GM12878 (cell line): ENCODE measurements at regions not wholly inside any gene's neighbourhood (a gene's known extent, or its start where the extent isn't known, plus 50 kb on each side); places are given as distances from the start of the nearest gene placed in this dataset.

ENCODE experiments used
- ATAC-seq: fragments of 200-7000 bp; cut with Tn5 transposase; 3 replicates; pipeline ENCODE4 v1.9.1; 2020; ENCODE audit warnings: mild to moderate bottlenecking, moderate library complexity
- BruUV-seq: library from RNA; stranded (reverse); fragments of 400-500 nt; replicated peaks from 2 replicates; lab custom pipeline; 2021; lab: Mats Ljungman, UMichigan
- CTCF ChIA-PET: fragments of 300-600 bp; sonication (Branson Sonifier 250); formaldehyde crosslinking; extraction: SDS; loops from one replicate; lab custom pipeline; 2021; ENCODE audit warnings: inconsistent platforms; lab: Yijun Ruan, JAX
- POLR2A ChIA-PET: fragments of 350-600 bp; formaldehyde crosslinking; extraction: SDS; loops from one replicate; lab custom pipeline; 2021; ENCODE audit warnings: inconsistent platforms; lab: Charles Lee
- RAD21 ChIA-PET: fragments of 300-600 bp; sonication (Branson Sonifier 250); formaldehyde crosslinking; loops from one replicate; lab custom pipeline; 2023; ENCODE audit warnings: antibody characterized with exemption; ENCODE audit not compliant: unreplicated experiment; lab: Charles Lee
- SMC1A ChIA-PET: fragments of 300-600 bp; sonication (Branson Sonifier 250); formaldehyde crosslinking; loops from one replicate; lab custom pipeline; 2023; ENCODE audit not compliant: unreplicated experiment, uncharacterized antibody; lab: Charles Lee
- DNase-seq: peaks from one replicate; pipeline ENCODE4 v3.0.0-alpha.2; 2011; ENCODE audit warnings: low read depth, low spot score
- FAIRE-seq: peaks from 3 replicates; lab custom pipeline; 2011; peaks lifted over from hg19 to GRCh38; lab: Jason Lieb, UNC
- H2AFZ ChIP-seq: 2 replicates; pipeline ENCODE4 v1.6.0; 2011; ENCODE audit warnings: low read depth, low read length, control low read depth; ENCODE audit not compliant: control insufficient read depth
- H3K27ac ChIP-seq: 2 replicates; pipeline ENCODE4 v1.5.1; 2011; ENCODE audit warnings: control low read depth; ENCODE audit not compliant: control insufficient read depth, insufficient read depth
- H3K27me3 ChIP-seq, 2 experiments: replicated peaks in 1 of 2; 2 replicates each; pipeline versions ENCODE4 v1.6.0 to v1.6.1; 2011; ENCODE audit warnings: low read length in 1 of 2; ENCODE audit not compliant: control insufficient read depth in 2 of 2, insufficient read depth in 2 of 2
- H3K36me3 ChIP-seq, 2 experiments: 2 replicates each; pipeline ENCODE4 v1.5.1; 2011; ENCODE audit warnings: low read length in 1 of 2; ENCODE audit not compliant: control insufficient read depth in 2 of 2, insufficient read depth in 2 of 2
- H3K4me1 ChIP-seq: 2 replicates; pipeline ENCODE4 v1.6.1; 2011; ENCODE audit warnings: mild to moderate bottlenecking, low read length, moderate library complexity, mixed read lengths; ENCODE audit not compliant: control insufficient read depth, insufficient read depth
- H3K4me2 ChIP-seq: 2 replicates; pipeline ENCODE4 v1.6.0; 2011; ENCODE audit warnings: control low read depth; ENCODE audit not compliant: control insufficient read depth, insufficient read depth
- H3K4me3 ChIP-seq: fragments of 200-600 bp; sonication (generic); 2 replicates; pipeline ENCODE4 v1.5.1; 2016
- H3K79me2 ChIP-seq: 2 replicates; pipeline ENCODE4 v1.6.0; 2011; ENCODE audit warnings: low read length; ENCODE audit not compliant: control insufficient read depth, insufficient read depth
- H3K9ac ChIP-seq: 2 replicates; pipeline ENCODE4 v1.8.0; 2011; ENCODE audit warnings: low read length, control low read depth, mixed read lengths; ENCODE audit not compliant: control insufficient read depth, insufficient read depth
- H3K9me3 ChIP-seq: replicated peaks from 3 replicates; pipeline ENCODE4 v1.5.1; 2011; ENCODE audit warnings: mild to moderate bottlenecking, low read length; ENCODE audit not compliant: control insufficient read depth, insufficient read depth
- H4K20me1 ChIP-seq: 2 replicates; pipeline ENCODE4 v1.6.0; 2011; ENCODE audit not compliant: control insufficient read depth, insufficient read depth
- BCL3 ChIP-seq: IDR thresholded peaks from 2 replicates; pipeline ENCODE4 v1.6.1; 2011; ENCODE audit warnings: borderline replicate concordance, low read depth, mild to moderate bottlenecking, moderate library complexity, low read length; ENCODE audit not compliant: insufficient read depth, poor library complexity, severe bottlenecking
- EED ChIP-seq: sonication (generic); IDR thresholded peaks from 2 replicates; pipeline ENCODE4 v1.6.1; 2016; ENCODE audit warnings: antibody characterized with exemption, low read depth
- ELK1 ChIP-seq: IDR thresholded peaks from 2 replicates; pipeline ENCODE4 v1.6.1; 2012; ENCODE audit warnings: low read depth, low read length, improper control_type of control experiment
- EZH2 ChIP-seq: IDR thresholded peaks from 2 replicates; pipeline ENCODE4 v1.6.1; 2012; ENCODE audit warnings: low read depth, mild to moderate bottlenecking, control low read depth, inconsistent platforms, low read length, borderline replicate concordance; ENCODE audit not compliant: control insufficient read depth
- JUND ChIP-seq: IDR thresholded peaks from 2 replicates; pipeline ENCODE4 v1.6.1; 2012; ENCODE audit warnings: low read depth, mild to moderate bottlenecking, low read length, improper control_type of control experiment, moderate library complexity
- LARP7 ChIP-seq: fragments of 450-650 bp; IDR thresholded peaks from 2 replicates; pipeline ENCODE4 v1.6.1; 2017; ENCODE audit warnings: mild to moderate bottlenecking
- NFIC ChIP-seq: IDR thresholded peaks from 2 replicates; pipeline ENCODE4 v1.6.1; 2012; ENCODE audit warnings: low read depth, mild to moderate bottlenecking, inconsistent platforms, low read length, moderate library complexity
- NKRF ChIP-seq: fragments of 450-650 bp; conservative IDR thresholded peaks from 2 replicates; pipeline ENCODE4 v1.6.1; 2017; ENCODE audit warnings: mild to moderate bottlenecking, moderate library complexity
- NR2F1 ChIP-seq: fragments of 450-650 bp; conservative IDR thresholded peaks from 2 replicates; pipeline ENCODE4 v1.6.1; 2017; ENCODE audit warnings: mild to moderate bottlenecking
- NRF1 ChIP-seq: conservative IDR thresholded peaks from 2 replicates; pipeline ENCODE4 v1.6.1; 2011; ENCODE audit warnings: mild to moderate bottlenecking, low read depth, low read length, improper control_type of control experiment
- RAD51 ChIP-seq: fragments of 450-650 bp; IDR thresholded peaks from 2 replicates; pipeline ENCODE4 v1.6.1; 2016; ENCODE audit warnings: moderate library complexity, mild to moderate bottlenecking, inconsistent platforms
- RELA ChIP-seq: fragments of 450-650 bp; IDR thresholded peaks from 2 replicates; pipeline ENCODE4 v1.8.0; 2014; ENCODE audit warnings: borderline replicate concordance; ENCODE audit not compliant: partially characterized antibody
- ZBTB4 ChIP-seq: fragments of 450-650 bp; formaldehyde crosslinking; IDR thresholded peaks from 2 replicates; pipeline ENCODE4 v1.4.0; 2022; ENCODE audit warnings: mild to moderate bottlenecking, moderate library complexity
- ZNF274 ChIP-seq: IDR thresholded peaks from one replicate; pipeline ENCODE4 v1.8.0; 2011; ENCODE audit not compliant: insufficient read length, insufficient read depth
- WGBS: methylation state at CpG from one replicate; pipeline ENCODE4 v1.1.6; 2016; ENCODE audit warnings: low lambda C conversion rate; ENCODE audit not compliant: insufficient replicate concordance, insufficient coverage; ENCODE audit errors: missing lambda C conversion rate; 5-methylcytosine and 5-hydroxymethylcytosine counted together
- in situ Hi-C: fragments of 300-500 bp; cut with MboI; formaldehyde crosslinking; loops from 9 replicates; pipeline ENCODE4 v1.14.3; 2018; ENCODE audit warnings: mixed read lengths
- intact Hi-C: fragments of 100-400 bp; cut with micrococcal nuclease; formaldehyde crosslinking; loops from one replicate; pipeline ENCODE4 v1.14.2; 2022; ENCODE audit not compliant: unreplicated experiment

GRCh38 chr2:46847726-46848412, 67.7 kb downstream of the MCFD2 start (continued):
- TF ChIP-seq ZNF274: no peak

GRCh38 chr2:46847185-46847710, 68.4 kb downstream of the MCFD2 start:
- CTCF ChIA-PET: interaction anchor here (1.1 kb wide), 1 partner anchor 885 kb away, joined by 3 read pairs; no protein-coding TSS in a partner anchor
- no peaks in the 10 kb centered on the region for H3K36me3 ChIP-seq
- SMC1A ChIA-PET: no interaction called here
- POLR2A ChIA-PET: interaction anchor here (0.7 kb wide), 1 partner anchor 297 kb away, joined by 3 read pairs; no protein-coding TSS in a partner anchor
- no peaks in the 10 kb centered on the region for H4K20me1 ChIP-seq
- H3K79me2 ChIP-seq: no peaks in the 10 kb centered on the region
- H3K9ac ChIP-seq: no peak overlapping the region
- H2AFZ ChIP-seq: no peak overlapping the region
- no peaks in the 10 kb centered on the region for H3K4me1 ChIP-seq
- no peak overlapping the region for H3K27ac ChIP-seq
- H3K4me3 ChIP-seq: no peak overlapping the region
- H3K4me2 ChIP-seq: no peak overlapping the region
- no TSS peak for BruUV-seq
- RAD21 ChIA-PET: no interaction called here
- no peak for ATAC-seq
- no peaks in the 10 kb centered on the region for H3K9me3 ChIP-seq
- FAIRE-seq: no peak
- intact Hi-C loops (no loop called here), in situ Hi-C loops (no loop called here)
- WGBS: 49% methylated on average over 12 of the region's 12 CpGs
- DNase-seq: no peak
- peaks cover 0 to 5% of the 10 kb centered on the region in 2 experiments for H3K27me3 ChIP-seq
- no peak for TF ChIP-seq ELK1
- TF ChIP-seq NRF1: no peak
- TF ChIP-seq EZH2: no peak
- TF ChIP-seq ZBTB4 (CRISPR knock-in tag): no peak
- TF ChIP-seq LARP7: no peak
- TF ChIP-seq EED: no peak
- TF ChIP-seq RELA: no peak
- no peak for TF ChIP-seq BCL3
- no peak for TF ChIP-seq JUND
- no peak for TF ChIP-seq NKRF
- TF ChIP-seq NFIC: no peak
- no peak for TF ChIP-seq NR2F1
- TF ChIP-seq RAD51: no peak
